ENCODE measurements at regions not wholly inside any gene's neighbourhood (a gene's known extent, or its start where the extent isn't known, plus 50 kb on each side); places are given as distances from the start of the nearest gene placed in this dataset.

DNA sequence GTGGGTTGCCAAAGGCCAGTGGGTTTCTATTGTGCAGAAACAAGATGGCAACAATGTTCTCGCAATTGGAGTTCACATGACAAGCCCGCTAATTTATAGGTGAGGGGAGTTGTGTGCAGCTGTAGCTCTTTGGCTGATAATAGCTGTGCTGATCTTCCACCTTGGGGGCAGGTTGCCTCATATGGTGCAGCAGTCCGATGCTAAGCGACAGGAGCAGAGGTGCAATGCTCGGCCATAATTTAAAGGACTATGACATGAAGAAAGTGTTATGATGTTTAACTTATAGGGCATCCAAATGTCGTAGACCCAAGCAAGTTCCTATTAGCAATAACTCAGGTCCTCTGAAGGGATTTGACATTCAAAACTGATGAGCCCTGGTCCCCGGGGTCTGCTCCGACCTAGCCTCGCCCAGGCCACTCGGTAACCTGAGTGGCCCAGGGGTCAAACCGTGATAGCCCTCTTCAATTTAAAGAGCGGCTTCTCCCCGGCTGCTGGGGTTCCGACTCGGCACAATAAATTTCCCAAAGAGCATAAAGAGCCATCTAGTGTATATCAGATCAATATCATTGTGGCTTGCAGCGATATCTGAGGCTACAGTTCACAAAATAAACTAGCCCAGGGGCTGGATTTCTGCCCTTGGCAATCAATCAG lies 724.0 kb downstream of the IRX1 start:
- no peak for DNase-seq (ENCODE audit: low read depth)

DNA sequence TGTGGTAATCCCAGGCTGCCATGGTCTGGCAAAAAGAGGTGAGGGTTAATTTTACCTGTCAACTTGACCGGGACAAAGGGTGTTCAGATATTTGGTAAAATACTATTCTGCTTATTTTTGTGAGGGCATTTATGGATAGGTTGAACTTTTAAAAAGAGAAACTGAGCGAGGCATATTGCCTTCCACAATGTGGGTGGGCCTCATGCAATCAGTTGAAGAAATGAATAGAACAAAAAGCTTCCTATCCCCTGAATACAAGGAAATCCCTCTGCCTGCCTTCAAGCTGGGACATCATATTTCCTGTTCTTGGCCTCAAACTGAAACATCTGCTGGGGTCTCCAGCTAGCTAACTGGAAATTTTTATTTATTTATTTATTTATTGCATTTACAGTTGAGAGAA lies 734.7 kb downstream of the IRX1 start:
- DNase-seq (ENCODE audit: low read depth) = no peak

DNA sequence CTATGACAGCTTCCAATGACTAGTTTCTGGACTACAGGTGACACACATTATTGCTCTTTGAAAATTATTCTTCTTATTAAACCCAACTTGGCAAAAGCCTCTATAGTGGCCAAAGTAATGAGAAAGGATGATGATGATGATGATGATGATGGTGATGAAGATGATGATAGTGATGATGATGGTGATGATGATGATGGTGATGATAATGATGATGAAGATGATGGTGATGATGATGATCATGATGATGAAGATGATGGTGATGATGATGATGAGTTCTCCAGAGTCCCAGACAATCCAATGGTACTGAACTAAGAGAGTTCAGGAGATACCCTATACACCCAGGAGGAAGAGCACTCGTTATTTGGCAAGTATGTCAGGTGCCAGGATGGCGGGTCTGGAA lies 739.4 kb downstream of the IRX1 start:
- no peak for DNase-seq (ENCODE audit: low read depth)

DNA sequence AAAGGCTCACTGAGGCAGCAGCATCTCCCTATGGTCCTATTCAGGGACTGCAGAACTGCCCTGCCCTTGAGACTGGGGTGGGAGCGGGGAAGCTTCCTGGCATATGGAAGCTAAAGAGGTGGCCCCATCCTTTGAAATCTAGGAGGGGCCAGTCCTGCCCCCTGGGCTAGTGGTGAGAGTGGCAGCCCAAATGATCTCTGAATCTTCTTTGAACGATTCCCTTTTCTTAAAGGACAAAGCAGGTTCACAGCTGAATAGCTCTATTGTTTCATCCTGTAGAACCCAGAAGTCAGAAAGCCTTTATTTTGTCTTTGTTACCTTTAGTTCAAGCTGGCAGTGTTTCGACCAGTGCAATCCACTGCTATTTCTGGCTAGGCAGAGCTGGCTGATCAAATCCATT lies 741.9 kb downstream of the IRX1 start:
- no peak for DNase-seq (ENCODE audit: low read depth)

DNA sequence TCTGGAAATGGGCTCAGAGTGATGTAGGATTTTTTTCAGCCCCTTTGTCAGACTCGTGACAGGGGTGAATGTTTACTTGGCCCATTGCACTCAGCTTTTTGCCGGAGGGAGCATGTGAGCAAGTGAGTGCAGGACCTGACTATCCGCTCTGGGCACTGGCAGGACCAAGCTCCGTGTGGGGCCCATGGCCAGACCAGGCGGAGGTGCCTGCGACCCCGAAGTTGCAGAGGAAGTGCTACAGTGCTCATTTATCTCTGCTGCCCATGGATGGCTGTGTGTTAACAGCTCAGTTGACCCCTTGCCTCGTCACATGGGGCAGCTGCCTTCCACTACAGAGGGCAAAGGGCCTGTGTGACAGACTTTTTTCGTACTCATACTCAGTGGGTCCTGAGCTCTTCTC lies 744.3 kb downstream of the IRX1 start:
- no peak for DNase-seq (ENCODE audit: low read depth)

DNA sequence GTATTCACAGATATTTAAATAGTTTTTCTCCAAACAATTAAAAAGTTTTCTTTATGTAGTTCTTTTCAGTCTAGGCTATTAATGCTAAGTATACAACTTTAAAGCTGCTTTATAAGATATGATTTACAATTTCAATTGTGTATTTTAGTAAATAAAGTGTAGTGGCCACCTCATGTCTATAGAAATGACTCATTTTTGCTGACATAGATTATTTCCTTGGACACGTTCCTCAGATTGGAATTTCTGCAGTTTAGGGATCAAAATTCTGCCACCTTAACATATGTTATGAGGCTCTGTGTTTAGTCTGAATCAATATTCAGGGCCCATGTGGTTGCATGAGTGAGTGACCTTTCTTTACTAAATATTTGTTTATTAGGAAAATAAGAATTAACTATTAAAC lies 750.2 kb downstream of the IRX1 start:
- DNase-seq (ENCODE audit: low read depth) = no peak

DNA sequence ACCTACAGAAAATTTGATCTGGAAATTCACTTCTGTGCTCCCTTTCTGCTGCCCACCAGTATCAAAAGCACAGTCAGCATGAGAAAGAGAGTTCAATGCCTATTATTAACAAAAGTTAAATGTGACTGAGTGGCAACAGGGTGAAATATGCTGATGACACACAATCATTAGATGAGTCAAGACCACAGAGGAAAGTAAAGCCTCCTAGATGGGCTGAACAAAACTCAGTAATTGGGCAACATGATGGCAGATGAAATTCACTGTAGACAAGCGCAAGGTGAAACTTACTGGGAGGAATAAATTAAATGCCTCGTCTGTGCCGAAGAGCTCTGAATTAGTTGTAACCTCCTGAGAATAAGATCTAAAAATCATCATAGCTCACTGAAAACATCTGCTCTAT lies 752.8 kb downstream of the IRX1 start:
- no peak for DNase-seq (ENCODE audit: low read depth)

DNA sequence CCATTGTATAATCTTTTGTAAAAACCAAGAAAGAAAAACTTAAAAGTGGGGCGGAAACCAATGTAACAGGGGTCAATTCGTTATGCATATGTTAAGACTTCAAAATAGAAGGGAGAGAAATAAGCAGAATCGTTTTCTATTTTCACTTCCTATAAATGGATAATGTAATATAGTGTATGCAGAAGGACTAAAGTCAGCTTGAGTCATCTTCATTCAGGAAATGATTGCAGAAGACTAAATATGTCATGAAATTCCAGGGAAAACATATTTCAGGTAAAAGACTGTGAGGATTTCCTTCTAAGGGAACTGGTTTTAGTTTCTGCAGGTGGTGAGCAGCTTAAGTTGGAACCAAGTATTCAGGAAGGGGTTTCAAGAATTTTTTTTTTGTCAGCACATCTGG lies 753.3 kb downstream of the IRX1 start:
- DNase-seq (ENCODE audit: low read depth) = no peak

DNA sequence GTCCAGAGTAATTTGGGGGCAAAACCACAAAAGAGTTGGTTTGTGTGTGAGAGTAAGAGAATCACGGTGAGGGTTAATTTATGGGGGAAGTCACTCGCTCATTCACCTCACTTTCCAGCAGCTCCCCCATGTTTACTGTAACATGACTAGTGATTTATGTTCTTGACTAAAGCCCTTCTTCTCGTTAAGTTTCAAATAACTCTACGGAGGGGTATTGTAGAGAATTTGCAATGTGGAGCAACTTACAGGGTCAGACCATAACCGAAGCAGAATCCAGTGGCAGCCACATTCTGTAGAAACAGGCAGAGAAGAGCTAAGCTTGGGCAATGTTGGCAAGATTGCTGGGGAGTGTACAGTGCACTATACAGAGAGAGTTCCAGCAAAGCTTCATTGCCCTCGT lies 760.6 kb downstream of the IRX1 start:
- no peak for DNase-seq (ENCODE audit: low read depth)

DNA sequence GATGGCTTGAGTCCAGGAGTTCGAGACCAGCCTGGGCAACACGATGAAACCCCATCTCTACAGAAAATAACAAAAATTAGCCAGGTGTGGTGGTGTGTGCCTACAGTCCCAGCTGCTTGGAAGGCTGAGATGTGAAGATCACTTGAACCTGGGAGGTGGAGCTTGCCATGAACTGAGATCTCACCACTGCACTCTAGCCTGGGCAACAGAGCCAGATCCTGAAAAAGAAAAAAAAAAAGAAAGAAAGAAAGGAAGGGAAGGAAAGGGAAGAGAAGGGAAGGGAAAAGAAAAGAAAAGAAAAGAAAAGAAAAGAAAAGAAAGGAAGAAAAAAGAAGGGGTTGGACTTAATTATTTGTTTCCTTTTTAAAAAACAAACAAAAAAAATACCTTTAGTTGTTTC lies 764.2 kb downstream of the IRX1 start:
- no peak for DNase-seq (ENCODE audit: low read depth)

DNA sequence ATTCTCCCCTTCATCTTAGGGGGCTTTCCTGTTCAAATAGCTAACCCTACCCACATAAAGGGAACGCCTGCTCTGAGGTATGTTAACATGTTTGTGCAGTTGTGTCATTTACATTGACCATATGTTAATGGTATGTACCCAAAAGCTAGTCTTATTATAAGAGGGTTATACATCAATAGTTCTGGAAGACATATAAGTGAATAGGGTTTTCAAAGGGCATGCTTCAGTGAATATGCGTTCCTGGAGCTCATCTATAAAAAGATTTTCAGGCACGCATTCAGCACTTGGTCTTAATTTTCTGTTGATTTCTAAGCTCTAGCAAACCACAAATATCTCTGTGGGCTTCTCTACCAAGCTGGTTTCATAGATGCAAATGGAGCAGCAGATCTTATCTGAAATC lies 766.1 kb downstream of the IRX1 start:
- no peak for DNase-seq (ENCODE audit: low read depth)

DNA sequence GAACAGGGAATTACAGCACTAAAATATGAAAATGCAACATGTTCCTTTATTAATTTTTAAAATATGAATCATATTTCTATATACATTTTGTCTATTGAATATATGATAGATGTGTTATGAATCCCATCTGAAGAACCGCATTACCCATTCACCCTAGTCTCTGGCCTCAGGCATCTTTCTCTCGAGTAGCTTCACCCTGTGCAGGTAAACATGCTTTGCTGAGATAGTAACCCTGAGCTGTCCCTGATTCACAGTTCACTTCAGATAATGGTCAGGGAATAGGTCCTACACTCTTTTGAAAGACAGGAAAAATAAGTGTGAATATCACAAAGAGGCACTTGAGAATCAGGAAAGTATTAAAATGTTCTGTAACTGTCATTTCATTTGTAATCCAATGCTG lies 766.8 kb downstream of the IRX1 start:
- no peak for DNase-seq (ENCODE audit: low read depth)

DNA sequence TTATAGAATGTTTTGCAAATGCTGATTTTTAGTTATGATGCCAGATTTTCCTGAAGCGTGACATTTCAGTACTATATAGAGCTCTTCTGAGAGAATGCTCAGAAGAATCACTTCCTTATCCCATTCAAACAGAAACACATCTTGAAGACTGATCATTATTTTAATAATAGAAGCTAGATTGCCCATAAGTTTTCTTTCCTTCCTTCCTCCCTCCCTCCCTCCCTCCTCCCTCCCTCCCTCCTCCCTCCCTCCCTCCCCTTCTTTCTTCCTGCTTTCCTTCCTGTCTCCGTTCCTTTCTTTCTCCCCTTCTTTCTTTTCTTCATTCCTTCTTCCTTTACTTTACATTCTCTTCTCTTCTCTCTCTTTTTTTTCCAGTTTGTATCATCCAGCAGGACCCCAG lies 767.4 kb downstream of the IRX1 start:
- DNase-seq (ENCODE audit: low read depth) = no peak

DNA sequence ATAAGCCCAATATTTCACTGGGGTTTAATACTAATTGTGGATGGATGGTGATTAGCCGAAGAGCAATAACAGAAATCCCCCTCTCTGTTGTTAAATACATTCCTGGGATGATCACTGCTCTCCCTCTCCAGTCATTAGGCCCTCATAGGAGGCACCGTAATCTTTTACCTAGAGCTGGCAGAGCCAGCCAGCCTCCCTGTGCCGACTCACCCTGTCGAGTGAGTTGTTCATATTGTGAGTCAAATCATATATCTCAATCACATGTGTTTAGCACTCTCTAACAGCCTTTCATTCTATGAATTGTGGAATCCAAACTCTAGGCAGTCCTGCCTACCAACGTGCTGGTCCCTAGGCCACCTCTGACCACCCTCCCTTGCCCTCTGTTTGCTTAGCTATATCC lies 771.0 kb downstream of the IRX1 start:
- DNase-seq (ENCODE audit: low read depth) = no peak

DNA sequence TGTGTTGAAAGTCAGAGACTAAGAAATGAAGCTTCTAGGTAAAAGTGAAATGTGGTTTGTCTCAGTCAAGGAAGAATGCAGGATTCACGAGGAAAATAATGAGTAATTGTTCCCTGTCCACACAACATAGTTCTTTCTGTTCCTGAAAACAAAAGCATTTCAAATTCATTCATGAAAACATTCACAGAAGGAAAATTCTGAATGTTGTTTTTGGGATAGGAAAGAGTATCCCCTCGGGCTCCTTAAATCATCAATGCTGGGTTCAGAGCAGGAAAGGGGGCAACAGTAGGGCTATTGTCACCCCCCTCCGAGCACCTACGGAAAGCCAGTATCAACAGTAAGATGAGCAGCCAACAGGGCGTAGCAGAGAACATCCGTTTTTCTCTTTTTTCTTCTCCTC lies 769.9 kb upstream of the ADAMTS16 start:
- DNase-seq (ENCODE audit: low read depth) = no peak

DNA sequence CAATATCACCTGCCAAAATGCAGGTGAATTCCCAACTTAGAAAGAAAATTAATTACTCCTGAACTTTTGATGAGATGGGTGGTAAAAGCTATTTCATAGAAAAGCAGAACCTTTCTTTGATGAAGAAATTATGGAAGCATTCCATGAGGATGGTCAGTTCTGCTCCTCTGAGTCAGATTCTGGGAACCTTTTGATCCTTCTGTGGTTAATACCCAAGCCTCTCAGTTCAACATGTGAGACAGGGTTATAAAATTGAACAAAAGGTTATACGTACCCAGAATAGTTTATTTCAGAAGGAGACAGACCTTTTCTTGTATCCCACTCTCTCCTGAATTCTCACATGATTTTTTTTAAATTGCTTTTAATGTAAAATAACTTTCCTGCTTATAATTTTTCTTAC lies 767.6 kb upstream of the ADAMTS16 start:
- DNase-seq (ENCODE audit: low read depth) = no peak

DNA sequence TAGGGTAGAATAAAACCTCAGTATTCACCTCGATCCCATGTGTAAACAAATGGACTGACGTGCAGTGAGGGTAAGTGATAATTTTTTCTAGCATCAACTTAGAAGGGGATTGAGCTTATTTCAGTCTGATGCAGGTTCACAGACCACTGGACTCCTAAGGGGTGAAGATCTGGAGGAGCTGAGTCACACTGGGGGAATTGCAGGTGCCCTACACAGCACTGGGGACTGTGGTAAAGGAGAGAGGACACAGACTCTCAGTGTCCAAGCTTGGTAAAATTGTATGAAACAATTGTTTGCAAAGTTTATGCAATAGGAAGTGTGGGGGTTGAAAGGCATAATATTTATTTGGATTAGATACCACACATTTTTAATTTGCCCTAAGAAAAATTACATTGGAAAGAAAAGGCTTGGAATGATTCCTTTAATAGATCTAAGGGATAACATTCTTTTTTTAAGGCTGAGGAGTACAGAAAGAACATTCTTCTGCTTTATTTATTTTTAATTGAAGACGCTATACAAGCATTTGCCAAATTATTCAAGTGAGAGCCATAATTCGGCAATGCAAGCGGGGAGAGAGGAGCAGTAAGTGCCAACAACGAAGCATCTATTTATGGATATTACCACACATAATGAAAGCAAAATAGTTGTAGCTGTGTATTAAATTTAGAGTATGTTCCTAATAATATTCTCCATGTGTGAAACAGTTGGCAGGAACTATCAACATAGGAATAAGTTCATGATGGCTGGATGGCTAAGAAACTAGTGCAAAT lies 766.9 kb upstream of the ADAMTS16 start:
- DNase-seq (ENCODE audit: low read depth) = no peak

DNA sequence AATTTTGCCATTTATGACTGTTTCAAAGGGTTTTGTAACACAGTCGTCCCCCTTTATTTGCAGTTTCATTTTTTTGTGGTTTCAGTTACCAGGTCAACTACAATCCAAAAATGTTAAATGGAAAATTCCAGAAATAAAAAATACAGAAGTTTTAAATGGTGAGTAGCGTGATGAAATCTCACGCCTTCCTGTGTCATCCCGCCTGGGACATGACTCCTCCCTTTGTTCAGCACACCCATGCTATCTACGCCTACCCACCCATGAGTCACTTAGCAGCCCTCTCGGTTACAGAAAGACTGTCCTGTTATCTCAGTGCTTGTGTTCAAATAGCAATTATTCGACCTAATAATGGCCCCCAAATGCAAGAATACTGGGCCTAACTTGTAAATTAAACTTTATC lies 765.3 kb upstream of the ADAMTS16 start:
- DNase-seq (ENCODE audit: low read depth) = no peak

DNA sequence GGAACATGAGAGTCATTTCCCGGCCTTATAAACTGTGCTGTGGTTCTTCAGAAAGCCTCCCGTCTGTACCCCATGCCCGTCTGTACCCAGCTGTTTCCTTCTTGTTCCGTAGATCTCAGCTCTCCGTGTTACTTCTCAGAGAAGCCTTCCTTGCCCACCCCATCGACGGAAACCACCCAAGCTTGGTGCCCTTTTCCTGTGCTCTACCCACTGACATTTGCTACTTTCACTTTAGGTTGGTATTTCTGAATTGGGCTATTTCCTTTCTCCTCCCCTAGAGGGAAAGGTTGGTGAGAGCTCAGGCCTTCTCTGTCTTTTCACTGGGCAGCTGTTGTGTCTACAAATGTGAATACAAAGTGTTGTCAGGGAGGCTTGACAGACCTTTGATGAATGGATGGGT lies 764.5 kb upstream of the ADAMTS16 start:
- no peak for DNase-seq (ENCODE audit: low read depth)

DNA sequence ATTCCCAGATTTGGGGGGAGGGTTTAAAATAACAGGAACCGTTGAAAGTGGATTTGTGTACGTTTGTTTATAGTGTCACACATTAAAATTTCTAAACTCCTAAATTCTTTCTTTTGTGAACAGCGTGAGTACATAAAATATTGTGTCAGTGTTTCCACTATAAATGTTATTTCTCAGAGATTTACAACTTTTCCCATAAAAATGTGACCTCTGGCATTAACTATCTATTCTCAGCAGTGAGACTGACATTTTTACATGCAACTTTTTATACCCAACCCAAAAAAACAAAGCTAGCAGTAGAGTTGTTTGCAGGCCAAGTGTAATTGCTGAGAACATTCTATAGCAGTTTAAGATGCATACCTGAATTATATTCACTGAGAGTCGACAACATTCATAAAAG lies 757.0 kb upstream of the ADAMTS16 start:
- no peak for DNase-seq (ENCODE audit: low read depth)

DNA sequence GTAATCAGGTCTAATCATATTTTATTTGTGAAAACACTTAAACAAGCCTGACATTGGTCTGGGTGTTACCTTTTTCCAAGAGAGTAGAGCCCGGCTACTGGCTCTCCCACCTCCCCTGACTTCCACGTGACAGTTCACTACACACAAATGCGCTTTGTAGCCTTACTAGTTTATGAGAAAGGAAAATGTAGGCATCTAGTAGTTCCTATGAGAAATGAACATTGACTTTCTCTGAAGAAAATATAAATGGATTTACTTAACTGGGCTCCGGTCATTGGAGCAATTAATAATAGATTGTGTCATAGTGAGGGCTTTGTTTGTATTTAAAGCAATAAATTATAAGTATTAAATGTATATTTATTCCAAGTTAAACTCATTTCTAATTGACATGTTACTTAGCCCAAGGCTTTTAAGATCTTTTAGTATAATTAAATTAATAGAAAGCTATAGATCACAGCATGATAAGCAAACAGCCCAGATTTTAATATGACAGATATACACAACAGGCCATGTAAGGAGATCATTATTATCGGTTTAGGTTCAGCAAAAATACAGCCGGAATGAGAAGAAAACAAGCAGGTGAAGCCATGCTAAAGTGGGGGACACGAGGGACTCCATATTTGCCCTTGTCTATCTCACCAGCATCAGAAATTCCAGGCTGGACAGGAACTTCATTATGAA lies 756.5 kb upstream of the ADAMTS16 start:
- no peak for DNase-seq (ENCODE audit: low read depth)

DNA sequence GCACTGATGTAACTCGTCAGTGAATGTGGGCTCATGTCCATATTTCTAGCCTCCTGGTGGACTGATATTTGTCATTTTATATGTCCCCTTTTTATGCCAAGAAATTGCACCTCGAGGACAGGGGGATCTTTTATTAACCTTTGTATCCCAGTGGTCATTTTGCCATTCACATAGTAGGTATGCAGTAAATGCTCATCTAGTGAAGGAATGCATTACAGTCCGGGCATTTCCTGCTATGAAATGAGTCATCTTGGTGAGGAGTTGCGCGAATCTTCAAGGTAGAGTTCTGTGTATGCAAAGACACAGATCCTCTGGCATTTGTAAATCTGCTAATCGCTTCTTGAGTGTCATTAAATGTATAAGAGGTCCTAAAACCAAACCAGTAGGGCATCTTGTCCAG lies 755.5 kb upstream of the ADAMTS16 start:
- DNase-seq (ENCODE audit: low read depth) = no peak

DNA sequence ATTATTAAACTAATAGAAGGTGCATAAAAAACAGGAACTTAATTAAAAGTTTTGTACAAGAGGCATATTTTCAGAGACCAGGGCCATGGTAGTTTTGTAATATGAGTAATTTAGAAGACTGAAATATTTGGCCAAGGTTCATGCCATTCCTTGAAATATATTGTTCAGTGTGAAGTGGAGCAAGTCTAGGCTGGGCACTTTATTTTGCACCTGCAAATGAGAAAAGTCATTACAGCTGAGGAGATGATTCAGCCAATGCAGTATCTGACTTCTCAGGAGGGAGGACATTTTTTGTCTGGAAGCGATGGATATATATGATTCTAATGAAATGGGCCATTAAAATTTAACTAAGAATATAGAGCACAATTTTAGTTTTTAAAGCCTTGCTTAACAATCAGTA lies 754.0 kb upstream of the ADAMTS16 start:
- DNase-seq (ENCODE audit: low read depth) = no peak

DNA sequence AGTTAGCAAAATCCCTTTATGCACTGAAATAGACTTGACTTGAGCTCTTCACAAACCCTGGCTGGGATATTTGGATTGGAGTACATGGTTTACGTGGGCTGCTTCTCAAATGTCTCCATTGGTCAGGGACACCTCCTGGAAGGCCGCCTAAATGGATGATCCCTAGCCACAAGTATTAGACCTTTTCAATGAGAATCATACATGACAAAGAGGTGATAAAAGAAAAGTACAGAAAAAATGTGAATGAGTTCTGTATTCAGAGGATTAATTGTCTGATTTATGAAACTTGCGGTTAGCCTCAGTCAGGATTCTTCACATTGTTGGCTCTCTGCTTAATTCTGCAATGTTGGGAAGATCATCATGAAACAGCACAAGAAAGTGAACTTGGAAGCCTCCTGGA lies 752.8 kb upstream of the ADAMTS16 start:
- DNase-seq (ENCODE audit: low read depth) = no peak

All from activated T-cell treated with anti-CD3 and anti-CD28 coated beads for 48 hours (primary cell).